ENCODE measurements at regions not wholly inside any gene's neighbourhood (a gene's known extent, or its start where the extent isn't known, plus 50 kb on each side); places are given as distances from the start of the nearest gene placed in this dataset.

- TF ChIP-seq TEAD4 (IDR thresholded peaks at IDR 0.05; ENCODE audit: low read depth, low read length) (no peak), ZNF274 (IDR thresholded peaks at IDR 0.05; ENCODE audit: borderline replicate concordance, extremely low read depth, low read length) (no peak), JUND (IDR thresholded peaks at IDR 0.05; ENCODE audit: low read length) (no peak), RBBP5 (IDR thresholded peaks at IDR 0.05; ENCODE audit: borderline replicate concordance, low read depth, low read length) (no peak), BRCA1 (IDR thresholded peaks at IDR 0.05; ENCODE audit: low read depth, low read length) (no peak)
These were observed 119.2 kb downstream of the FGF18 start (continued) for GRCh38 chr5:171538681-171539080.

Measured in H1 (cell line).